Tibial nerve (tissue), 4 donors: ENCODE measurements at regions not wholly inside any gene's neighbourhood (a gene's known extent, or its start where the extent isn't known, plus 50 kb on each side); places are given as distances from the start of the nearest gene placed in this dataset.

Experiments used
- DNase-seq, 2 donors: peaks; one replicate each; pipeline ENCODE4 v3.0.0-alpha.2; 2019; ENCODE audit warnings: low spot score in 2 of 2
- H3K27ac ChIP-seq, 4 donors: fragments of 200-600 bp; sonication (generic) in 3 of 4; one replicate each; pipeline ENCODE4 v1.5.1; 2017 to 2019; ENCODE audit warnings: mild to moderate bottlenecking in 1 of 4
- H3K27me3 ChIP-seq, 2 donors: fragments of 200-600 bp; sonication (generic) in 1 of 2; one replicate each; pipeline versions ENCODE4 v1.5.1 to v1.6.0; 2017 to 2019
- H3K36me3 ChIP-seq, 3 donors: fragments of 200-600 bp; sonication (generic); one replicate each; pipeline ENCODE4 v1.5.1; 2018 to 2019
- H3K4me1 ChIP-seq, 4 donors: fragments of 200-600 bp; sonication (generic) in 3 of 4; one replicate each; pipeline ENCODE4 v1.5.1; 2017 to 2019
- H3K4me3 ChIP-seq, 4 donors: fragments of 200-600 bp; sonication (generic) in 3 of 4; one replicate each; pipeline ENCODE4 v1.5.1; 2017 to 2019; ENCODE audit warnings: mild to moderate bottlenecking in 1 of 4, moderate library complexity in 1 of 4
- H3K9me3 ChIP-seq, 4 donors: fragments of 200-600 bp; sonication (generic) in 3 of 4; one replicate each; pipeline ENCODE4 v1.5.1; 2017 to 2019
- EP300 ChIP-seq, 2 donors: sonication (generic); formaldehyde crosslinking; IDR thresholded peaks; one replicate each; pipeline ENCODE4 v1.6.1; 2017; ENCODE audit warnings: antibody characterized with exemption in 2 of 2, mild to moderate bottlenecking in 1 of 2
- POLR2A ChIP-seq, 2 donors: fragments of 450-650 bp; IDR thresholded peaks; one replicate each; pipeline ENCODE4 v1.6.1; 2017; ENCODE audit warnings: antibody characterized with exemption in 2 of 2, mild to moderate bottlenecking in 2 of 2, moderate library complexity in 2 of 2
- WGBS, 2 donors: methylation state at CpG; one replicate each; pipeline ENCODE4 v1.1.5; 2018; 5-methylcytosine and 5-hydroxymethylcytosine counted together
- TF ChIP-seq, protein P1 (sequence below), 5 experiments: fragments of 200-600 bp in 3 of 5; fragments of 450-650 bp in 2 of 5; sonication (generic) in 3 of 5; IDR thresholded peaks; one replicate each; pipeline ENCODE4 v1.5.1; 2016 to 2019; ENCODE audit warnings: antibody characterized with exemption in 5 of 5, mild to moderate bottlenecking in 3 of 5, moderate library complexity in 2 of 5

DNA sequence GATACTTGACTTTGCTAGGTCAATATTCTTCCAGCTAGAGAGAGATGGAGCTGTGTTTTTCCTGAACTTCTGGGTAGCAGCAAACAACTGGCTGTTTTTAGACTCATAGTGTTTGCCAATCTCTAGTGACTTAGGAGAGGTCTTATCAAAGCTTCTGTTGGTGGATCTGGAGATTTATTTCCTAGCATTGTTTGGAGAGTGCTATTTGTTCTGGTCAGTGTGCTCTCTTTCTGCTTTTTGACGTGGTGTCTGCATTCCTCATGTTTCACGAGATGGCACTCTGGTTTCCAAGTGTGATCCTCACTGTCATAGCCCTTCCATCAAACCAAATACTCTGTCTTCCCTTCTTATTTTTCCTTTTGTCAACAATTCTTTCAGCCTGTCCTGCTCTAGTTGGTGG, 88.6 kb upstream of the DAZL start:
- no peaks in the 10 kb centered on the region for H3K9me3 ChIP-seq
- H3K4me1 ChIP-seq: no peaks in the 10 kb centered on the region
- no peak overlapping the region for H3K4me3 ChIP-seq
- TF ChIP-seq POLR2A (IDR thresholded peaks at IDR 0.05) (no peak), EP300 (IDR thresholded peaks at IDR 0.05) (no peak)
- TF ChIP-seq, protein P1, sequence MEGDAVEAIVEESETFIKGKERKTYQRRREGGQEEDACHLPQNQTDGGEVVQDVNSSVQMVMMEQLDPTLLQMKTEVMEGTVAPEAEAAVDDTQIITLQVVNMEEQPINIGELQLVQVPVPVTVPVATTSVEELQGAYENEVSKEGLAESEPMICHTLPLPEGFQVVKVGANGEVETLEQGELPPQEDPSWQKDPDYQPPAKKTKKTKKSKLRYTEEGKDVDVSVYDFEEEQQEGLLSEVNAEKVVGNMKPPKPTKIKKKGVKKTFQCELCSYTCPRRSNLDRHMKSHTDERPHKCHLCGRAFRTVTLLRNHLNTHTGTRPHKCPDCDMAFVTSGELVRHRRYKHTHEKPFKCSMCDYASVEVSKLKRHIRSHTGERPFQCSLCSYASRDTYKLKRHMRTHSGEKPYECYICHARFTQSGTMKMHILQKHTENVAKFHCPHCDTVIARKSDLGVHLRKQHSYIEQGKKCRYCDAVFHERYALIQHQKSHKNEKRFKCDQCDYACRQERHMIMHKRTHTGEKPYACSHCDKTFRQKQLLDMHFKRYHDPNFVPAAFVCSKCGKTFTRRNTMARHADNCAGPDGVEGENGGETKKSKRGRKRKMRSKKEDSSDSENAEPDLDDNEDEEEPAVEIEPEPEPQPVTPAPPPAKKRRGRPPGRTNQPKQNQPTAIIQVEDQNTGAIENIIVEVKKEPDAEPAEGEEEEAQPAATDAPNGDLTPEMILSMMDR (IDR thresholded peaks at IDR 0.05): no peak
- H3K36me3 ChIP-seq: no peaks in the 10 kb centered on the region
- WGBS, 2 donors: 74 to 87% methylated on average over 2 of the region's 2 CpGs
- no peaks in the 10 kb centered on the region for H3K27me3 ChIP-seq
- DNase-seq: no peak
- no peak overlapping the region for H3K27ac ChIP-seq

DNA sequence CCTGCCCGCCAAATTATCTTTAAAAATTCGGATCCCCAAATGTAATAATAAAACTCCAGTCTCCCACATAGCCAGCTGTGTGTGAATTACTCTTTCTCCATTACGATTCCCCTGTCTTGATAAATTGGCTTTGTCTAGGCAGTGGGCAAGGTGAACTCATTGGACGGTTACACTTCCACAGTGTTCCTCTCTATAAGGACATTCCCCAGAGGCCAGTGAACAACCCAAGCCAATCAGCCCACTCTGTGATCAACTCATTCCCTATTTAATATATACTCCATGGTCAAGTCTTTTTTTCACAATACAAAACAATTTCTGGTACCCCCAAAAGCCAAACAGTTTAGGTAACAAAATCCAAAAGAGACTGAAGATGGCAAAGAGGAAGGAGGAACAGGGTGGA, 90.5 kb upstream of the DAZL start:
- Histone ChIP-seq H3K4me1 (no peaks in the 10 kb centered on the region), H3K27me3 (no peaks in the 10 kb centered on the region), H3K36me3 (no peaks in the 10 kb centered on the region), H3K9me3 (no peaks in the 10 kb centered on the region), H3K27ac (no peak overlapping the region), H3K4me3 (no peak overlapping the region)
- no peak for DNase-seq
- TF ChIP-seq EP300 (IDR thresholded peaks at IDR 0.05): no peak
- TF ChIP-seq POLR2A (IDR thresholded peaks at IDR 0.05): no peak
- TF ChIP-seq, protein P1 (IDR thresholded peaks at IDR 0.05): no peak
- 86 to 93% methylated on average over 4 of the region's 4 CpGs for WGBS, 2 donors

DNA sequence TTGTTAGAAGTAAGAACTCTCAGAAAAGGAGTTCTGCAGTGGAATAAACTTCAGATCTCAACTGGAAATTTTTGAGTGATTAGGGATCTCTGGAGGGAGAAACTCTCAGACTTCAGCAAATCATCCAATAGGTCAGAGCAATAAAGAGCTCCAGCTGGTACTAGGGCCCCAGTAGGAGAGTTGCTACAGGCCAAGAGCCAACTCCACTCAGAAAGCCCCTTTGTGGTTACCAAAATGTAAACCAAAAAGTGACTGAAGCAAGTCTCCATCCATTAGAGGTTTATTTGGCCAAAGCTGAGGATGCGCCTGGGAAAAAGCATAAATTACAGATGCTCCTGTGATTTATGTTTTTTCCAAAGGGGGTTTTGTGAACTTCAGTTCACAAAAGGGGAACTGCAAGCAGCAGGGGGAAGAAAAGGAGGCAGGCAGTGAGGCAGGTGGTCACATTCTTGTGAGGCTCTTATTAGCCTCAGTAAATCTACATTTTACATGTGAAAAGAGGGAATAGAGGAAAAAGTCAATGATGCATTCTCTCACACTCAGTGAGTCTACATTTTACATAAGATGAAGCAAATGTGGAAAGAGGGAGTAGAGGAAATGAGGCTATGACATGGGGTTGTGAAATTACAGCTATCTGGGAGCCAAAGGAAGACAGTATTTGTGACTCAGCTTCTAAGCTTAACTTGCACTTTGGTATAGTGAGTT, 92.4 kb upstream of the DAZL start:
- 78 to 79% methylated on average over 1 of the region's 1 CpG for WGBS, 2 donors
- H3K36me3 ChIP-seq: no peaks in the 10 kb centered on the region

DNA sequence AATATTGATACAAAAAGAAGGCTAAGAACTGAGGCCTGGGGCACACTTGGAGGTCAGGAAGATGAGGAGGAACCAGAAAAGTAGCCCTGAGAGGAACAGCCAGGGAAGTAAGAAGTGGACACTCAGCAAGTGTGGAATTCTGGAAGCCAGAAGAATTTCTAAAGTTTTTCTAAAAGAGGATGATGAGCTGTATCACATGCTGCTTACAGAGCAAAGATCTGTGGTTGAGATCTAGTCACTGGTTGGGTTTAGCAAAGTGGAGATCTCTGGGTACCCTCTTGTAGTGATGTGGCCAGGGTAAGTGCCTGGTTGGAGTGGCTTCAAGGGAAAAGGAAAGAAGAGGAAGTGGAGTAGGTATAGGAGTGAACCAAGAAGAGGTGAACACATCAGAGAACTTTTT, 95.4 kb upstream of the DAZL start:
- TF ChIP-seq, protein P1 (IDR thresholded peaks at IDR 0.05): no peak
- TF ChIP-seq POLR2A (IDR thresholded peaks at IDR 0.05) (no peak), EP300 (IDR thresholded peaks at IDR 0.05) (no peak)
- Histone ChIP-seq H3K36me3 (no peaks in the 10 kb centered on the region), H3K9me3 (no peaks in the 10 kb centered on the region), H3K27ac (no peak overlapping the region), H3K4me3 (no peak overlapping the region), H3K4me1 (no peaks in the 10 kb centered on the region), H3K27me3 (no peaks in the 10 kb centered on the region)
- DNase-seq: no peak

More for the DNA sequence above, 92.4 kb upstream of the DAZL start:
- Histone ChIP-seq H3K27me3 (no peaks in the 10 kb centered on the region), H3K9me3 (no peaks in the 10 kb centered on the region), H3K4me1 (no peaks in the 10 kb centered on the region), H3K27ac (no peak overlapping the region), H3K4me3 (no peak overlapping the region)
- TF ChIP-seq POLR2A (IDR thresholded peaks at IDR 0.05) (no peak), EP300 (IDR thresholded peaks at IDR 0.05) (no peak)
- TF ChIP-seq, protein P1 (IDR thresholded peaks at IDR 0.05): no peak
- DNase-seq: no peak

DNA sequence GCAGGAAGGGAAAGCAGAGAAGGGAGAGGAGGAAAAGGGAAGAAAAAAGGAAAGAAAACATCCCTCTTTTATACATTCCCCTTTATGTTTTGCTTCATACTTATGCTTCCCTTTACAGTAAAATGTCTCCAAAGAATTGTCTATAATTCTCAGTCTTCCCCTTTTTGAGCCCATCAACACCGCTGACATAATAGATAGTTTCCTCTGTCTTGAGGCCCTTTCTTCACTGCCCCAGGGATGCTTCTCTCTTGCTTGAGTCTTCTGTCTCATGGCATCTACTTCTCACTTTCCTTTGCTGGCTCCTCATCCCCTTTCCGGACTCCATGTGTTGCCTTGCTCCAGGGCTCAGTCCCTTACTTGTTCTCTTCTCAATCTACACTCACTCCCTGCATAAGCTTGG, 99.7 kb upstream of the DAZL start:
- TF ChIP-seq POLR2A (IDR thresholded peaks at IDR 0.05): no peak
- TF ChIP-seq EP300 (IDR thresholded peaks at IDR 0.05): no peak
- WGBS, 2 donors: 71 to 77% methylated on average over 2 of the region's 2 CpGs
- peaks cover 0 to 5% (median 0%) of the 10 kb centered on the region in 4 donors for H3K9me3 ChIP-seq
- no peaks in the 10 kb centered on the region for H3K36me3 ChIP-seq
- H3K27ac ChIP-seq: no peak overlapping the region
- H3K27me3 ChIP-seq: no peaks in the 10 kb centered on the region
- no peaks in the 10 kb centered on the region for H3K4me1 ChIP-seq
- H3K4me3 ChIP-seq: no peak overlapping the region
- no peak for DNase-seq
